EL (cell line): ENCODE measurements at regions not wholly inside any gene's neighbourhood (a gene's known extent, or its start where the extent isn't known, plus 50 kb on each side); places are given as distances from the start of the nearest gene placed in this dataset.
"Not testable (repeated sequence)": the region's sequence is repeated elsewhere in the genome, so short reads cannot be mapped to it uniquely, and the experiment has no call there.

Experiments used
- DNase-seq: peaks from one replicate; pipeline ENCODE4 v3.0.0-alpha.2; 2016

DNA sequence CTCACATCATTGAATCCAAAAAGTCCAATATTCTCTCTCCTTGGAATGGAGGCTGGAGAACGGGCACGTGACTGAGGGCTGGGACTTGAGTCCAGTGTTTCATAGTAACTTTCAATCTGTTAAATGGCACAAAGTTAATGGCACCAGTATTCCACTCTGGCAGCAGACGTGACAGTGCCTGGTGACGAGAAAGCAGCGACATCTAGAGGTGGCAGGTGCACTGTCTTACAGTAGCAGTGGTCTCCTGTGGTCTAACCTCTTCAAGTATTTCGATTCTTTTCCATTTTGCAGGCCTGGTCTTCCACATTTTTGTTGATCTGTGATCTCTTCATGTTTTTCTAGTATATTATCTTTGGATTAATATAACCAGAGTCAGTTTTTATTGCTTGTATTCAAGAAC, 107.1 kb downstream of the OXSM start:
- peak; percentile 42 for DNase-seq

DNA sequence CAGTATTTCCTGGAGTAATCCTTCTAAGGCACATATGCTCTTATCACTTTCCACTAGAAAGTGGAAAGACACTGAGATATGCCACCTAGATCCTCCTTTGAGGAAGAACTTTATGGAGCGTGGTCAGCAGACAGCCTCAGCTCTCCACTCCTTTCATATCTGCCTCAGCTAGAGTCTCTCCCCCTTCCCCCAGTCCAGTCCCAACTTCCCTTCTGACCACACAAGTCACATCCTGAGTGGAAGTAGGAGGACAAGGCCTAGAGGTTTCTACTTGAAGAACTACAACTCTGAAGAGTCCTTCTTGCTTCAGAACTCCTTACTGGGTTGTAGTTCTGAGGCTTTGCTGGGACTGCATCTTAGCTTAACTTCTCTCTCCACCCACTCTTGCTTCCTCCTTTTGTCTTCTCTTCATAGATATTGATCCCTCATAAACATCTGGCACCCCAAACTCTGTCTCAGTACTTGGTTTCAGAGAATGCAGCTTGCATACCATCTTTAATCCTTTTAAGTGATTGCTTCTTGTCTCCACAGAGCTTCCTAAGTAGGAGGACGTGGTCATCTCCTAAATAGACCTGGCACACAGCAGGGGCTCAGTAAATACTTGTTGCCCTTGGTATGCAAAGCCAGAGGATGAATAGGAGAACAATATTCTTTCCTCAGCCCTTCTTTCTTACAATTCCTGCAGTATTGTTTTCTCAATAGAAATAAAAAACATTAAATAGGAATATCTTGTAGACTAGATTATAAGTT, 109.6 kb downstream of the OXSM start:
- DNase-seq = no peak

DNA sequence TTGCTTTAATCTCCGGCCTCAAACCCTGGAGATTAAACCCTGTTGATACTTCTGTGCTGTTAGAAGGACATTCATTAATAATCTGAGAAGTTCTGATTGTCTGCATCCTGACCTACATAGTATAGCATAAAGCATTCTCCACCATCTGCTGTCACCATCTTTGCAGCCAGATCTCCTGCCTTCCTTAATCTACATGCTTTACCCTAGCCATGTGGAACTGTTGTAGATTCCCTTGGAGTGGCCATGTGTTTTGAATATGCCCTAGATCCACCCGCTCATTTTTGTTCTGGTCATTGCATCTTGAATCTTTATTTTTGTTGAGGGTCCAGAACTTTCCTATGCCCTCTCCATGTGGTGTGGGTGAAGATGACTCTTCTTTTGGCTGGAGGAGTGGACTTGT, 110.3 kb downstream of the OXSM start:
- no peak for DNase-seq

DNA sequence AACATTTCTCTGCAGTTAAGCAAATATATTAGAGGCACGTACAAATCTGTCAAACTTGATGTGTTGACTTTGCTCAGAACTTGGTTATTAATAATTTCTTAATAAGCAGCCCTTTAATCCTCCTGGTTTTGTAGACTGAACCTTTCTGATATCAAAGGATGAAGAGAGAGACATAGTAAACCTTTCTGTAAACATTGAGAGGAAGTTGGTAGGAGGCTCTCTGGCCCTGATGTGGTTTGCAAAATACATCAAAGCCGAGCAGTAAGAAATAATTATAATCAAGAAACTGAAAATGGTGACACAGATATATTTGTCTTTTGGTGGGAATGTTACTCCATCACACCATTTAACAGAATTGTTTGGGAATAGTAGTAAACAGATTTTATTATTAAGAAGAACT, 111.9 kb downstream of the OXSM start:
- no peak for DNase-seq

DNA sequence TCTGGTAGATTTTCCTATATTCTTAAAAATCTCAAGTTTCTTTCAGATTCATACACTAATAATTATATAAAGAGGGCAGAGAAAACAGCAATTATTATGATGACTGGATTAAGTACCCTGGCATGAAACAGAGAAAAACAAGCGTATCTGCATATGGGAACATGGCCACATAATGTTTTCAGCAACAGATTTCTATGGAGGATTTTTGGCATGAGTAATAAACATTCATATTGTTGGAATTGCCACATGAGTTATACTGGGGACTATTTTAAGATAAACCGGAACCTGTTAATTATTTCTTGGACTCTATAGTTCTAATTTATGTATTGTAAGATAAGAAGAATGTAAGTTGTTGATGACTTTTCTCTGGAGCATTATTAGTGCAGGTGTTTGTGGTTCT, 112.7 kb downstream of the OXSM start:
- peak; percentile 18 for DNase-seq

DNA sequence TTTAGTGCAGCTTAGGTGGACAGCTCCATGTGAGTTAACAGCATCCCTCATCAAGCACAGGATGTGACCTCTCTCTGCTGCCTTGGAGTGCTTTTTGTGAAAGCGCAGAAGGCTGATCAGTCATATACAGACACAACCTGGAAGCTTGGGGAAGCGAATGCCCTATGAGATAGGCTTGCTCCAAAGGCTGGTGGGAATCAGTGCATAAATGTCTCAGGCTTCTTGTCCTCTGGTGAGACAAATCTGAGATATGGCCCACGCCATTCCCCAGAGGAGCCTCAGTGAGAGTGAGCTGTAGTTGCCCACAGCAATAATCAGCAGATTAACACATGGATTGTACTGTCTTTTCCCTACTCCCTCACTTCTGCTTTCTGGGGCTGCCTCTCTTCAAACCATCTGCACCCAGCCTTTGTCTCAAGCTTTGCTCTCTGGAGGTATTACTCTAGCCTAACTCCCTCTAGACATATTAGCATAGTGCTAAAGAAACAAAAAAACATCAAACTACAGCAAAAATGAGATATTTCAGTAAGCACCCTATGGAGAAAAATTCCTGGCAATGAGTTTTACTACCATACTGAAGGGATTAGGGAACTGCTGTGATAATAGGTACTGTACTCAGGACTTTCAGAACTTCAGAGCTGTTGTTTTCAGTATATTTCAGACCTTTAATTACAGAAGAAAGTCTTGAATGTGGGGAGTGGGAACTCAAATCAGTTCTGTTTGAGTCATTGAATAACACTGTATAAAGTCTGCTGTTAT, 113.7 kb downstream of the OXSM start:
- DNase-seq = no peak

DNA sequence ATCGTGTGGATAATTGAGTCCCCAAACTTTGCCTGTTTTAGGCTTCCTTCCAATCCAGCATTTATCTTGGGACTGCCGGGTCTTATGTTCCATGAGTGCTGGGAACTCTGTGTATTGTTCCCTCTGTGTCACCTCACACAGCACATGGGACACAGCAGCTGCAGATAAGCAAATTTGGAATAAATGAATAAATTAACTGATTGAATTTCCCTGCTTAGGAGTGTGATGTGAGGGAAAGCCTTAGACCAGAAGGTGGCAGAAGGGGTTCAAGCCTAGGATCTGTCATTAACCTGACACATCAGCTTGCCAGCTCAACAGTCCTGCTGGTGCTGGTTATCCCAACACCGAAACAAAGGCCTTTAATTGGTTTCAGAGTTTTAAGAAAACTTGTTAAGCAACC, 114.3 kb downstream of the OXSM start:
- no peak for DNase-seq

DNA sequence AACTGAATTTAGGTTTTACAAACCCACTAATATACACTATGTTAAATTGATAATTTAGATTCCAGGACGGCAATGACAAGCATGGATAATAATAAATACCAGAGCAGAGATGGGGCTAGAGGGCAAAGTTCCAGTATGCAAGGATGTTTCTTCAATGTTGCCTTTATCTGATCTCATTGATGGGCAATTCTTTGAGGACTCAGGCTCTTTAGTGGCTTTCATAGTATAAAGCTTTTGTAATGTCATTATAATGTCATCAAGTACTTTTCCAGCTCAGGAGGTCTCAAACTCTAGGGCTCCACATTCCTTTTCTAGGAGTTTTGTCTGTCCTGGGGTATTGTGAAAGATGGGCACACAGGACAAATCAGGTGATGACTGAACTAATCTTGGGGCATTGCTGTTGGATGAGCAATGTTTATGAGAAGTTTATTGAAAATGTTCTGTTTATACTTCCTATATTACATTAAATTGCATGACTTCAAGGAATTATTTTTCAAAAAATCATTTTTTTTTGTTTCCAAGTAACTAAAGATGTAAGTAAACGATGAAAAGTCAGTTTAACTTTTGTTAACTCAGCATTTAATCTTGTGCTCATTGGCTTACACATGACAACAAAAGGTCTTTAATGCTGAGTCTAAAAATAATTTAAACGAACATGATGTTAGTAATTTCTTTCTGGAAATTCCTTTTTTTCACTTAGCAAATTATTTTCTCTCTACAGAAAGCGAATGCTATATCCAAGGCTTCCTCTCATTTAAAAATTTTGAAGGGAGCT, 116.4 kb downstream of the OXSM start:
- DNase-seq = peak; percentile 8

DNA sequence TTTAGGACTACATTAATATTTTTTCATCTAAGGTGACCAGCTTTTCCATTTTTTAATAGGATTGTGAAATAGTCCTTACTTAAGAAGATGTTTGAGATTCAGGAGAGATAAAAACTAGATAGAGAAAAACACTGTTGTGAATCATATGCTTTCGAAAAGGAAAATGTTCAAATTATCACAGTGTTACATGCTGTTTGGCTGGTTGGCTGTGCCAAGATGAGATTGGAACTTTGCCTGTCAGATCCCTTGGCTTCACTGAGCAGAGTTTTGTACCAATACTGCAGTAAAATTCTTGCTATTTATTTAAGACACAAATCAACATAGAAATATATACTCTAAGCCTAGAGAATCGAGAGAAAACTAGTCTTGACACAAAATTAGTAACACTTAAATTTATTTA, 117.2 kb downstream of the OXSM start:
- DNase-seq = no peak

DNA sequence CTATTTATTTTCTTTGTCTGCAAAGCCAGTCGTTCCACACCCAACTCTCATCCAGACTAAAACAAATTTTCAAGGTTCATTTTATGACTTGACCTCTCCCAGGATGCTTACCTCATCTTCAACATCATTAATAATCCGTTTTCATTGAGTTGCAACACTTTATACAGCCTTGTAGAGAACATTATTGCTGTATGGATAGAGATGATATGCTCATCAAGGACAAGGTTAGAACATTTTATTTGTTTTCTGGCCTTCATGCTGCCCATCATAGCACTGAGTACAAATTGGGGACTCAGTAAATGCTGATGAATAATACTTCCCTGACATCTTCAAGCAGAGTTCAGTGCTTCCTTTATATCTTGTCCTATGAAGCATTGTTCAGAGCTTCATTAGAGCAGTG, 120.2 kb downstream of the OXSM start:
- no peak for DNase-seq

DNA sequence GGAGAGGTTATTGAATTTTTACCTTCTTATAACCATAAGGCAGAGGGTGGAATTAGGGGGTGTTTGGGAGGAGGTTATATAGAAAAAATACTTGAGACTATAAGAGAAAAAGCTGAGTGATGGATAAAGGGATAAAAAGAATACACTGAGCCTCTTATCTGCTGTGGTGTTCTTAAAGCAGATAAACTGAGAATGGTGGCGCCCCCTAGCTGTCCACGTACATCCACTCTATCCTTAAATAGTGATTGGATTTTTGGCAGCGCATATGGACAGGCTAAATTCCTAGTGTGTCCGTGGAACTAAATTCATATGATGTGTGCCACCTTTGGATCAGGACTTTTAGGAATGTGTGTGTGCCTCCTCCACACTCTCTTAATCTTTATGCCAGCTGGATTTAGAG, 121.1 kb downstream of the OXSM start:
- peak; percentile 39 for DNase-seq

DNA sequence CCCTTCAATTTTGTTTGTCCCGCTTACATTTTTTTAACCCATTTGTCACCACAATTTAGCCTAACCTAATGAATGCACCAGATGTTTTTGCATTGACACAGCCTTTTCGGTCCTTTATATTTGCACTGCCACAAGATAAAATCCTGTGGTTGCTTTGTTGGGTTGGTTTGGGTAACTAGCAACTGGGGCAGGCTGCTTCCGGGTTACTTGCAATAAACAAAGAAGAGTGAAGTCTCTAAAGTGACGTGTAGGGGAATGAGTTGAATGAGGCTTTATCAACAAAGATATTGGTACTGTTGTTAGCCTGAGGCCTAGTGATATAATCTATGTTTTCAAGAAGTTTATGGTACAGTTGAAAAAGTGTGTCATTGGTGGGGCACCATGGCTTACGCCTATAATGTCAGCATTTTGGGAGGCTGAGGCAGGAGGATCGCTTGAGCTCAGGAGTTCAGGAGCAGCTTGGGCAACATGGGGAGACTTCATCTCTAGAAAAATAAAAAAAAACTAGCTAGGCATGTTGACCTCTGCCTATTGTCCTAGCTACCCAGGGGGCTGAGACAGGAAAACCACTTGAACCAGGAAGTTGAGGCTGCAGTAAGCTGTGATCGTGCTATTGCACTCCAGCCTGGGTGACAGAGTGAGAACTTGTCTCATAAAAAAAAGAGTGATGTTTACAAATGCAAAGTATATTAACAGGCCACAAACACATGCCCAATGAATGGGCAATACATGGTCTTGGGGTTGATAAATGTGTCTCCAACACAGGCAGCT, 121.8 kb downstream of the OXSM start:
- no peak for DNase-seq

DNA sequence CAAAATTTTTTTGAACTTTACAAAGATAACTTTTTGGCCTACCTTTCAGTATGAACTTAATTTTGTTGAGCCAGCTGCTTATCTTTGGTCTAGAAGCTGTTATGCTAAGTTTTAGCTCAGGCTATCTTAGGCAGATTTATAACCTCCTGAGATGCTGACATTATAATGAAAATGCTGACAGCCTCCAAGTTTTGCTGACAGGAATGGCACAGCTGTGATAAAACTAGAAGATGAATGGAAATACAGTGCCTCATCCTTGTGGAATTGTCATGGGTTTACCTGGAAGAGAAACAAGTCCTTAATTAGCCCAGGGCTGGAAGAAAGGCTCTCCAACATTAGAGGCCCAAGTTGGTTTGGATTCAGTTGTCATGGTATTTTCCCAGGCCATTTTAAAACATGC, 123.3 kb downstream of the OXSM start:
- DNase-seq = no peak

DNA sequence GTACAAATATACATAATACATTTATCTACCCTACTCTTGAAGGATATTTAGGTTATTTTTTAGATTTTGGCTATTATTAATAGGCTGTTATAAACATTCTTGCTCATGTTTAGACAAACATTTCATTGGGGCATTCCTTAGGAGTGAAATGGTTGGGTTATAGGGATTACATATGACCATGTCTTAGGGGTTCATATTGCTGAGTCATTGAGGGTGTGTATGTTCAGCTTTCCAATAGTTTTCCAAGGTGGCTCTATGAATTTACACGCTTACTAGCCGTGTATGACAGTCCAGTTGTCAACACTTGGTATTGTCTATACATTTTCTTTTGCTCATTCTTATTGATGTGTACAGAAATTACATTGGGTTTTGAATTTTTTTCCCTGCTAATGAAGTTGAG, 125.8 kb downstream of the OXSM start:
- no peak for DNase-seq

DNA sequence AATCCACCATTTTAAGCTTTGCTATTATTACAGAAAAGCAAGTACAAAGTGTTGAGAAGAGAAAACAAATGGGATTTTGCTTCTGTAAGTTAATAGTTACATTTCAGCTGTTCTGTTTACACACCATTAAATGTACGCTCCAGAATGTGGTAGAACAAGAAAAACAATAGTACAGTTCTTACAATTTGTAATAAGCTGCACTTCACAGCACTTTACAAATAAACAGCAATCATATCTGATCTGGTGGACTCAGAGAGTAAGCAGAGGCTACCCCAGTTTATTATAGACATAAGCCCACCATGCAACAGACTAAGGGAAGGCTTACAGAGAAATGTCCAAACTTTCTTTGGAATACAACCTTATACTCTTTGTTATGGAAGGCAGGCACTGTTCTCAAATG, 126.4 kb downstream of the OXSM start:
- no peak for DNase-seq

DNA sequence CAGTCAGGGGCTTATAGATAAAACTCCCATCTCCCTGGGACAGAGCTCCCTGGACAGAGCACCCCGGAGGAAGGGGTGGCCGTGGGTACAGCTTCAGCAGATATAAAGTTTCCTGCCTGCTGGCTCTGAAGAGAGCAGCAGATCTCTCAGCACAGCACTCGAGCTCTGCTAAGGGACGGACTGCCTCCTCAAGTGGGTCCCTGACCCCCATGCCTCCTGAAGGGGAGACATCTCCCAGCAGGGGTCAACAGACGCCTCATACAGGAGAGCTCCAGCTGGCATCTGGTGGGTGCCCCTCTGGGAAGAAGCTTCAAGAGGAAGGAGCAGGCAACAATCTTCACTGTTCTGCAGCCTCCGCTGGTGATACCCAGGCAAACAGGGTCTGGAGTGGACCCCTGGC, 142.1 kb downstream of the OXSM start:
- DNase-seq = not testable (repeated sequence)

DNA sequence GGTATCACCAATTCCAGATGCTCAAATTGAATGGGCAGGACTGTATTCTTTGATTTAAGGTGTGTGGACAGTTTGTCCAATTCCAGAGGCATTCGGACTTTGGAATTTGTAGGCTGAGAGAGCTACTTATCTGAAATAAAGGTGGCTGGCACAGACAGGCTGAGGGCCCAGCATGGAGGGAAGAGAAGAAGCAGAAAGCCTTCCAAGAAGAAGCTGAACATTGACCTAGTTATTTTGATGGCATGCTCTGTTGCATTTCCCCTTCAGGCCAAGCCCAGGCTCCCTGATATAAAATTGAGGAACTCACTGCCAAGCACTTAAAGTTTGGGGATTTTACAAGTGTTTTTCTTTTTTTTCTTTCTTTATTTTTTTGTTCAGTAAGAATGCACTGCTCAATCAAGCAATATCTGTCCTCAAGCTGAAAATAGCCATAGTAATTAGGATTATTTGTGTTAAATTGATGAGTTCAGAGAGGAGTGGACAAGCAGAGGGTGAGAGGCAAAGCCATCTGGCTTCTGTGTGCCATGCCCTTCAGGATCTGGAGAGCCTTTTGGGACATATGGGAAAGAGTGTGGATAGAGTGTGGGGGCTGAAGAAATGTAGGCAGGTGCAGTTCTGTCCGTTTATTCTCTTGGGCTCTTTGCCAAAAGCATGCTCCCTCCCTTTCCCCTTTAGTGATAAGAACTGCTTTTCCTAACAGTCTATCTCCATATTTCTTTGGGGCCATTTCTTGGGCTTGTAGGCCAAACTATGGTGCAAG, 148.9 kb downstream of the OXSM start:
- no peak for DNase-seq

DNA sequence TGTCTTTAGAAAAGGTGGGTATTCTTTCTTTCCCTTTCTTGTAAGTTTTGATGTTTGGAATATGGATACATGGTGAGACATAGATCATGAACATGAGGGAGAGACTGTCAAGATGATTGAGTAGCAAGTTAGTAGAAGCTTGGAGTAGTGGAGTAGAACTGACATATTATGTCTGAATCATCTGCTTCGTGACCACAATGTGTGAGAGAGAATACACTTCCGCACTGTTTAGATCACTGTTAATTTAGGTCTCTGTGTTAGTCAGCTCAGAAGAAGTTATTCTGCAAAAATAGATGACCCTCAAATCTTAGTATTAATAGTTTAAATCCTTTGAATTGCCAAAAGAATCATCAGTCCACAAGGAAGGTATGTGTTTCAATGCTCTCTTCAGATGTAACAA, 151.0 kb downstream of the OXSM start:
- peak; percentile 2 for DNase-seq

DNA sequence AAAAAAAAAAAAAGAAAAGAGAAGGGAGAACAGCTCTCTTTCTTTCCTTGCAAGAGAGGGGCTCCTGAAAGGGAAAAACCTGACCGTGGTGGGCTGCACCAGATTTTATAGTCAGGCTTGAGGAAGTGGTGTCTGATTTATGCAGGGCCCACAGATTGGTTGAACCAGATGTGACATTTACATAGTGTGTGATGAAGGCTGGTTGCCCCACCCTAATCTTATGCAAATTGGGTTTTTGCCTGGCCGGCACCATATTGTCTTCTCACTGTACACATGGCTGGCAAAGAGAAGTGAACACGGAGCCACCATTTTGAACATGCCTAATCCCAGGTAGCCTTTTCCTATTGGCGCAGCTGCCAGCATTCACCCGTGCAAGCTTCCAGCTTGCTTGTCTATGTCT, 154.4 kb downstream of the OXSM start:
- DNase-seq = no peak

DNA sequence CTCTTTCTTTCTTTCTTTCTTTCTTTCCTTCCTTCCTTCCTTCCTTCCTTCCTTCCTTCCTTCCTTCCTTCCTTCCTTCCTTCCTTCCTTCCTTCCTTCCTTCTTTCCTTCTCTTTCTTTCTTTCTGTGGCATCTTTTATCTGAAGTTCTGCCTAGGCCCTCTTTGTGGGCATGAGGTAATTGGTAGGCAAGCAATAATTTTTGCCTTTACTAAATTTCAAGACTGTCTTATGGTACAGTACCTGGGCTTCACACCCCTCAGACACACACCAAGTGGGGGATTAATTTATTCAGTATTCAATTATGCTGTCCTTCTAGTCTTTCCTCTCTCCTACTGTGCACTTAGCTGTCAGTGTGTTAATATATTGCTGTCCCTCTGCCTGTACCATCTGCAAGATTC, 155.5 kb downstream of the OXSM start:
- no peak for DNase-seq

DNA sequence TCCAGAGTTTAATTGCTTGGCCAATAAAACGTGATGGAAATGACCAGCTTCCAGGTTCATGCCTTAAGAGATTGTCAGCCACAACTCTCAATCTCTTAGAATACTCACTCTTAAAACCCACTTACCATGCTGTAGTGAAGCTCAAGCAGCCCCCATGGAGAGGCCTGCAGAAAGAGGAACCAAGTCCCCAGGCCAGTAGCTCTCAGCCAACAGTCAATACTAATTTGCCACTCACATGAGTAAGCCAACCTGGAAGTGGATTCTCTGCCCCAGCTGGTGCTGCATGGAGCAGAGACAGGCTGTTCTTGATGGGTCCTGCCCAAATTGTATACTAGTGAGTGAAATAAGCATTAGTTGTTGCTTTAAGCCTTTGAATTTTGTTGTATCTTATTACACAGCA, 155.9 kb downstream of the OXSM start:
- DNase-seq = no peak

DNA sequence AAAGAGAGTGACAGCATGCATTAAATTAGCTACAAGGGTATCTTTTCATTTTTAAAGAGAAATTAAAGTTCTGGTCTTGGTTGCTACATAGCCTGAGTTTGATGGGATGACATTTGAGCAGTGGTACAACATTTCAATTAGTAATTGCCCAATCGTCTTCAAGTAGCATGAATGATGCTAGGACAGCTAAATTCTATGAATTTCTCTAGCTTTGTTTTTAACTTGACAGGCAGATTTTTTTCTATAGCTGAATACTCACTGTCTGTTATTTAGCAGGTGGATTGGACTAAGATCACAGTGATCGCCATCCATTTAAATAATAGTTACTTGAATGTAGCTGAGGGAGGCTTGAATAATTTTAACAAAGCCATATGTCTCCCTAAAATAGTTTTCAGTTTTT, 162.2 kb downstream of the OXSM start:
- DNase-seq = no peak
